ENCODE measurements at regions not wholly inside any gene's neighbourhood (a gene's known extent, or its start where the extent isn't known, plus 50 kb on each side); places are given as distances from the start of the nearest gene placed in this dataset.
A peak's percentile ranks its signal among the peaks of the same experiment; 100 is the strongest.

DNA sequence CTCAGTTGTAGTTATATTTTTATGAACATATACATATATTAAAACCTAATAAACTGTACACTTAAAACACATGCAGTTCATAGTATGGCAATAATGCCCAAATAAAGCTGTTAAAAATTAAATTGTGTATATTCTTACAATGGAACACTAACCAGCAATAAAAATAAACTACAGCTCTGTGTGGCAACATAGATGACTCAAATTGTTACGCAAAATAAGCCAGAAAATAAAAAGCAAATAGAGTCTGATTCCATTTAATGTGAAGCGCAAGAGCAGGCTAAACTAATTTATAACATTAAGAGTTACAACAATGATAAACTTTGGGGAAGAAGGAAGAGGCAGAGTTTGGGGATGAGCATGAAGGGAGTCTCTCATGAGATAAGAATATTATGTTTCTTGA, 597.3 kb downstream of the TLE1 start:
- Histone ChIP-seq H3K27me3 (no peaks in the 10 kb centered on the region), H3K4me1 (peaks cover 0 to 6% (median under 1%) of the 10 kb centered on the region in 4 donors), H3K27ac (replicated peaks in 1 of 4) (no peak overlapping the region), H3K9me3 (no peaks in the 10 kb centered on the region), H3K36me3 (no peaks in the 10 kb centered on the region), H3K4me3 (no peak overlapping the region)
- intact Hi-C loops (cut with DNase I), result no loop called here
- no peak for DNase-seq (ENCODE audit: extremely low spot score)
- TF ChIP-seq EP300 (IDR thresholded peaks at IDR 0.05) (no peak), POLR2A (IDR thresholded peaks at IDR 0.05; ENCODE audit: low read depth) (no peak)
- WGBS, result 97% methylated on average over 2 of the region's 2 CpGs

DNA sequence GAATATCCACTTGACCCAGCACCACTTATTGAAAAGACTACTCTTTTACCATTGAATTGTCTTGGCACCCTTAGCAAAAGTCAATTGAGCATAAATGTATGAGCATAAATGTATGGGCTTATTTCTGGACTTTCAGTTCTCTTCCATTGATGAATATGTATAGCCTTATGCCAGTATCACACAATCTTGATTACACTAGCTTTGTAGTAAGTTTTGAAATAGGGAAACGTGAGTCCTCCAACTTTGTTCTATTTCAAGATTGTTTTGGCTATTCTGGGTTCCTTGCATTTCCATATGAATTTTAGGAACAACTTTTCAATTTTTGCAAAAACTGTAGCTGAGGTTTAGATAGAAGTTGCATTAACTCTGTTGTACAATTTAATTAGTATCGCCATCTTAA, 601.0 kb downstream of the TLE1 start:
- TF ChIP-seq, protein P1, sequence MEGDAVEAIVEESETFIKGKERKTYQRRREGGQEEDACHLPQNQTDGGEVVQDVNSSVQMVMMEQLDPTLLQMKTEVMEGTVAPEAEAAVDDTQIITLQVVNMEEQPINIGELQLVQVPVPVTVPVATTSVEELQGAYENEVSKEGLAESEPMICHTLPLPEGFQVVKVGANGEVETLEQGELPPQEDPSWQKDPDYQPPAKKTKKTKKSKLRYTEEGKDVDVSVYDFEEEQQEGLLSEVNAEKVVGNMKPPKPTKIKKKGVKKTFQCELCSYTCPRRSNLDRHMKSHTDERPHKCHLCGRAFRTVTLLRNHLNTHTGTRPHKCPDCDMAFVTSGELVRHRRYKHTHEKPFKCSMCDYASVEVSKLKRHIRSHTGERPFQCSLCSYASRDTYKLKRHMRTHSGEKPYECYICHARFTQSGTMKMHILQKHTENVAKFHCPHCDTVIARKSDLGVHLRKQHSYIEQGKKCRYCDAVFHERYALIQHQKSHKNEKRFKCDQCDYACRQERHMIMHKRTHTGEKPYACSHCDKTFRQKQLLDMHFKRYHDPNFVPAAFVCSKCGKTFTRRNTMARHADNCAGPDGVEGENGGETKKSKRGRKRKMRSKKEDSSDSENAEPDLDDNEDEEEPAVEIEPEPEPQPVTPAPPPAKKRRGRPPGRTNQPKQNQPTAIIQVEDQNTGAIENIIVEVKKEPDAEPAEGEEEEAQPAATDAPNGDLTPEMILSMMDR (IDR thresholded peaks at IDR 0.05), result no peak
- TF ChIP-seq POLR2A (IDR thresholded peaks at IDR 0.05; ENCODE audit: low read depth) (no peak), EP300 (IDR thresholded peaks at IDR 0.05) (no peak), POLR2AphosphoS5 (IDR thresholded peaks at IDR 0.05) (no peak)
- peaks cover 0 to 15% (median 9%) of the 10 kb centered on the region in 4 donors for H3K4me1 ChIP-seq
- no peaks in the 10 kb centered on the region for H3K36me3 ChIP-seq
- no peak for DNase-seq (ENCODE audit: extremely low spot score)
- H3K9me3 ChIP-seq, result no peaks in the 10 kb centered on the region
- no peaks in the 10 kb centered on the region for H3K27me3 ChIP-seq
- no peak overlapping the region for H3K27ac ChIP-seq (replicated peaks in 1 of 4)
- no peak overlapping the region for H3K4me3 ChIP-seq
- 93% methylated on average over 2 of the region's 2 CpGs for WGBS
- intact Hi-C loops (cut with DNase I), result no loop called here

DNA sequence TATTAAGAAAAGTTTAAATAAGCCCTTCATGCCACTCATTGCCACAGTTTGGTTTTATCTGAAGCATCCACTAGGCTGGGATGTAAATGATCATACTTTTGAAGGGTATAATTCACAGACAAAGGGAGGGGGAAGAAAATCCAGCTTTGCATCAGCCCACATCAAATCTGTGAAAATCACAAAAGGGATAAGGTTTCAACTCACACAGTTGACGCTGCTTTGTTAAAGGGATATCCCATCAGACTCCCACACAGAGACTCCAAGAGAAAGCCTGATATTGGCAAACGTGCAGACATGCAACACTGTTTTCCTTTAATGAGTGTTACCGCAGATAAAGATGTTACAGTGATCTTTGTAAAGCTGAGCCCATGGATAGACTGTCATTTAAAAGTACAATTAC, 602.9 kb downstream of the TLE1 start:
- Histone ChIP-seq H3K27me3 (no peaks in the 10 kb centered on the region), H3K27ac (replicated peaks in 1 of 4) (no peak overlapping the region), H3K9me3 (no peaks in the 10 kb centered on the region), H3K4me1 (peaks cover 0 to 25% (median 20%) of the 10 kb centered on the region in 4 donors), H3K36me3 (no peaks in the 10 kb centered on the region), H3K4me3 (no peak overlapping the region)
- no peak for DNase-seq (ENCODE audit: extremely low spot score)
- TF ChIP-seq EP300 (IDR thresholded peaks at IDR 0.05), result no peak
- TF ChIP-seq, protein P1 (IDR thresholded peaks at IDR 0.05), result no peak
- WGBS, result 72% methylated on average over 3 of the region's 3 CpGs
- intact Hi-C loops (cut with DNase I), result no loop called here

DNA sequence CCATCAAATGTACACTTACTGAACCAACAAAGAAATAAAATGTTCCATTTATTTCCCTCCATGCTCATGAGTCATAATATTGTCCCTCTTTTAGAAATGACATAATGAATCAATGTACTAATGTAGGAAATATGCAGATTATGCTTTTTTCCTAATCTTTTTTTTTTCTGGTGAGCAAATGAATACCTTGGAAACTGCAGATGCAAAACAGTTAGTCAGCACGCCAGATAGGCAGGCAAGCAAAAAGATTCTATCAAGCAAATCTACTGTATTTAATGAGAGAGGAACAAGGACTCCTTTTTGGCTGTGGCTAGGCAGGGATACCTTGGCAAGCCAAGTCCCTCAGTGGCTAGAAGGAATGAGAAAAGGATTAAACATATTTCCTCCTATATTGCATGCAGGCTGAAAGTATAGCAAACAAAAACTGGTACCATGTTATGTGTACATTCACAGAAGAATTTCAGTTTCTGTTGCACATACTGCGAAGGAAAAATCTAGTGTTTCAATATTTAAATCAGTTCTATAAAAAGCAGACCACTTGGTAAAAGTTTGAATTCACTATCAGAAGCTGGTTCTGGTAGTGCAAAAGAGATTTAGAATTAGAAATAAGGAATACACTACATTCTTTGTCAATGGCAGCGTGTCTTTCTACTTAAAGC, 605.4 kb downstream of the TLE1 start:
- intact Hi-C loops (cut with DNase I), result no loop called here
- TF ChIP-seq POLR2AphosphoS5 (IDR thresholded peaks at IDR 0.05), result no peak
- no peak for TF ChIP-seq POLR2A (IDR thresholded peaks at IDR 0.05; ENCODE audit: low read depth)
- no peak for TF ChIP-seq EP300 (IDR thresholded peaks at IDR 0.05)
- TF ChIP-seq, protein P1 (IDR thresholded peaks at IDR 0.05), result no peak
- Histone ChIP-seq H3K27me3 (no peaks in the 10 kb centered on the region), H3K4me3 (no peak overlapping the region), H3K4me1 (peaks cover 0 to 25% (median 20%) of the 10 kb centered on the region in 4 donors), H3K36me3 (no peaks in the 10 kb centered on the region), H3K9me3 (no peaks in the 10 kb centered on the region), H3K27ac (replicated peaks in 1 of 4) (no peak overlapping the region)
- 70% methylated on average over 3 of the region's 3 CpGs for WGBS
- no peak for DNase-seq (ENCODE audit: extremely low spot score)

DNA sequence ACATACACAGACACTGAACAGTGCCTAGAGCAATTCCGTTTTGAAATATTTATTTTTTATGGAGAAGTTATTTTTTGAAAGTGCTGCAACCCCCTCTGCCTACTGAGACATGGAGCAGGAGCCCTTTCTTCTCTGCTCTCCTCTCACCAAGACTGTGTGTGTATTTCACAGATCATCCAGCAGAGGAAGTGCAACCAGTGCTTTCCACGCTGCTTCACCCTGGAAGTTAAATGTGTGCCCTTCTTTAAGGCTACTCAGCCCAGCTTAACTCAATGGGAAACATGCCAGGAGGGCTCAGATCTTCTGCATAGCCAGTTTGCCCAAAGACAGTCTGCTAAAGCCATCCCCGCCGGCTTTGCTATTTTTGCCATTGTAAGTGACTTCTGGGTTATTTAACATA, 606.3 kb downstream of the TLE1 start:
- TF ChIP-seq POLR2AphosphoS5 (IDR thresholded peaks at IDR 0.05) (no peak), EP300 (IDR thresholded peaks at IDR 0.05) (no peak), POLR2A (IDR thresholded peaks at IDR 0.05; ENCODE audit: low read depth) (no peak)
- TF ChIP-seq, protein P1 (IDR thresholded peaks at IDR 0.05), result peak; percentile 18 to 48 (median 22)
- Histone ChIP-seq H3K36me3 (no peaks in the 10 kb centered on the region), H3K27ac (replicated peaks in 1 of 4) (no peak overlapping the region), H3K4me3 (no peak overlapping the region), H3K4me1 (peaks cover 0 to 25% (median 20%) of the 10 kb centered on the region in 4 donors), H3K27me3 (no peaks in the 10 kb centered on the region), H3K9me3 (no peaks in the 10 kb centered on the region)
- DNase-seq (ENCODE audit: extremely low spot score), result no peak
- intact Hi-C loops (cut with DNase I), result no loop called here
- WGBS, result 33% methylated on average over 4 of the region's 4 CpGs
